Dedifferentiated amniotic fluid mesenchymal stem cell (primary cell): ENCODE measurements at regions not wholly inside any gene's neighbourhood (a gene's known extent, or its start where the extent isn't known, plus 50 kb on each side); places are given as distances from the start of the nearest gene placed in this dataset.

ENCODE experiments used
- DNase-seq: peaks from one replicate; pipeline ENCODE4 v3.0.0-alpha.2; 2016; ENCODE audit errors: extremely low spot score

DNA sequence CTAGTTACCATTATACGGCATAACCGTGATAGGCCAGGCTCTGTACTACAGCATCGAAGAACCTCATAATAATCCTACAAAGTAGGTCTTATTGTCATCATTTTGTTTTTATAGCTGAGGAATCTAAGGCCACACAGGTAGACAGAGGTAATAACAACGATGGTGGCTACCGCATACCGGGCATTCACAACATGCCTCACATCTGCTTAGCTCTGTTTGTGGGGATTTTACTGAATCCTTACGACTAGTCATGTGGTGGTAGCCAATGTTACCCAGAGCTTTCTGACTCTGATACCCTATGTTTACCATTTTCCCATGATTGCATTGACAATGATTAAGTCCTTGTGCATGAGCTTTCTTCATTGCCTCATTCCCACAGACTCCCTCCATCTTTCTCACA is 269.4 kb downstream of the TCF7L2 start:
- no peak for DNase-seq

DNA sequence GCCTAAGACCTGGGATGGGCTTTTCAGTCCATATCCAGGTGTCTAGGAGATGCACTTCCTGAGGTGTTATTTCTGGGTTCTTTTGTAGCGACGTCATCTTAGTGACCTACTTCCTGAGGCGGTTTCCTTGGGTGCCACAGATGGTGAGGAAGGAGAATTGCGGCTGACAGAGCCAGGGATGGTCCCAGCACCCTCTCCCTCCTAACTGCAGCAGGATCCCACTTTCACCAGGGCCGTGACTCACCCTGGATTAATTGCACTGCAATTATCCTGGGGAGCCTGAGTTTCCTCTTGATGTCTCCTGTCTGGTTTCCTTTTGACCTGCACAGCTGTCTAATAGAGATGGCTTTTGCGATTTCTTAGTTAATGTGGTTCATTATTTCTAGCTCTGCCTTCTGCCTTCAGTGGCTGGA is 271.7 kb downstream of the TCF7L2 start:
- no peak for DNase-seq

DNA sequence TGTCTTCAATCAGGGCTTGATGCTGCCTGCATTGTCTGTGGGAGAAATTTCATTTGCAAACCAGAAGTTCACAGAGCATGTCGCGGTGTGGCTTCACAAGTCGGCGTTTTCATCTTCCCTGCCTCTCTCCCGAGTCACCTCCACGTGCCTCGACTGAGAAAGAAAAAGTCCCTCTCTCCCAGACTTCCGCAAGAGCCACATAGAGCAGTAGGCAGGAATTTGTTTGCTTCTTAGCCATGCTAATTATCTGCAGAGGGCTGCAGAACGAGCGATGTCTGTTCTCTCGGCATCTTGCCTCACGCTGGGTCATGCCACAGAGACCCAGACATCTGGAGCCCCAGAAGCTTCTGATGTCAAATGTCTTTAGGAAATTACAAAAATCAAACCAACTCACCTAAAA is 272.2 kb downstream of the TCF7L2 start:
- DNase-seq = no peak

DNA sequence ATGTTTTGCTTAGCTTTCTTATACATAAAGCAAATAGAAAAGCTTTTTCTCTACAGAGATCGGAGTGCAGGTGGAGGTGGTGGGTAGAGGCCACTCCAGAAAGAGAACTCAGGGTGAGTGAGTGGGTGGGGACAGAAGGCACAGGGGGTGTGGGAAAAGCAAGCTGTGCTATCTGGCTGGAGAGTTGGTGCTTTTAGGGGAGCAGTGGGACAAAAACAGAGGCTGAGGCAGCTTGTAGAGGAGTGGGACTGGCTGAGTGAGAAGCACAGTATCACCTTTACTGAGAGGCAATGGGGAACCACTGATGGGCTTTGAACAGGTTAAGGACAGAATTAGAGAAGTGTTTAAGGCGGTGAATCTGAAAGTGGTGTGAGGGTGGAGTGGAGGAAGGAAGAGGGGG is 275.3 kb downstream of the TCF7L2 start:
- DNase-seq = no peak

DNA sequence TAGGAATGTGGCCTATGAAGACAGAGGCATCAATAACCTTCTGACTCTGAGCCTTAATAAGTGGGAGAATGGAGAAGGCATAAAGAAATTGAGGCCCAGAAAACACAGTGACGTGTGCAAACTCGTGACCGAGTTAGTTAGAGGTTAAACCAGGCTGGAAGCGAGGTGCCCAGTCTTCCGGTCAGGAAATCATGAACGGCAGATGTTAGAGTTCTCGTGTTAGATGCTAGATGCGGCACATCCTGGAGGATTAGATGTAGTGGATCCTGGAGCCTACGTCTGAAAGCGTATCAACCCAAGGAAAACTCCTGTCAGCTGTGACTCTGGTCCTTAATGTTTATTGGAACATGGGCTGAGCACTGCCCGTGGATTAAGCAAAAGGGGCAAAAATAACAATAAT is 275.9 kb downstream of the TCF7L2 start:
- no peak for DNase-seq

DNA sequence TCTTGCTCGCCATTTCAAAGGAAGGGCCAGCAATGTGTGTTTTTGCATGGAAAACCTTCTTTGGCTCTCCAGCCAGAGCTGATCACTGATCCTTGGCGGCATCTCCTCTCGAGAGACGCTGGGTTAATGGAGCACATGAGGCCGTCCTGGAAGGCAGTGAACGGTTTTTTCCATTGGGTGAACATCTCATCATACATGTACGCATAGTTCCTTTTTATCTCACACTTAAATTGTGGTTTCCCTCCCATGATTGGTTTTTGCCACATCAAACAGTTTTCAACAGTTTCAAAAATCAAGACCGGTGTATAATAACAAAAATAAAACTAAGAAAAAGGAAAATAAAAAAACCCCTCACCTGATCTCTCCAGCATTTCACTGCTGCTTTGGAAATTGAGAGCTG is 276.4 kb downstream of the TCF7L2 start:
- DNase-seq = no peak

DNA sequence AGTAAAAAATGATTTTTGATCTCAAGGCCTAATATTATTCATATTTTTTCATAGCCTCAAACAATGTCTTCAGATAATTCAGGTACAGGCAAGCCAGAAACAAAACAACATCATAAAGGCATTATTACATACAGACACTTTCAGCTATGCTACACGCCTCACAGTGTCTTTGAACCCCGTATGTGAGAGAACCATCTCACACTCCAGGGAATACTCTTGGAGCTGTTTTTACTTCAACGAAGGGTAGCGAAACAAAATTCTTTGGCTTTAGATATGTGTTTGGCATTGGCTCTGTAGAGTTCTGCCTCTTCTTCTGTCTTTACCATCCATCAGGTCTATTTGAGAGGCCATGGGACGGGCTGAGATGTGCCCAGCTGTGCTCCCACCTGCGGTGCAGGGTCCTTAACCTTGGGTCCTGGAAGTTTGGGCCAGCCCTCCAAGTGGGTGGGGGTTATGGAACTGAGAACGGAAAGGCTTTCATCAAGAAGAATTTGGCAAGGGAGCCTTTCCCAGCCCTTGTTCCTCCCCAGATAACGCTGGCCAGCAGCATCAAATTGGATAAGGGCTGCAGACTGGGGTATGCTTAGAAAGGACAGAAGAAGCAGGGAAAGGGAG is 276.9 kb downstream of the TCF7L2 start:
- DNase-seq = no peak

DNA sequence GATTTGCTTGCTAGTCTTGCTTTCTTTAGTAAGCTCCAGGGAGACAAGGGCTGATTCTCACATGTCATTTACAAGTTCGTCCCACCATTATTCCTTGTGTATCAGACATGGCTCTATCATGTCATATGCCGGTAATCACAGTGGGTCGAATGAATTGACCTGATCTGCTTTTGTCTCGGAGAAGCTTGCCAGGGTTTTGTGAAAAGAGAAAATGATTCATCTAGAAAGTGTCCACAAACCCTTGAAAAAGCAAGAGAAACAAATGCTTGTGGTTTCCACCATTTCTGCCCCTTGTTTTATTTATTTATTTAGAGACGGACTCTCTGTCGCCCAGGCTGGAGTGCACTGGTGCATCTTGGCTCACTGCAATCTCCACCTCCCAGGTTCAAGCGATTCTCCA is 278.5 kb downstream of the TCF7L2 start:
- peak; percentile 73 for DNase-seq

DNA sequence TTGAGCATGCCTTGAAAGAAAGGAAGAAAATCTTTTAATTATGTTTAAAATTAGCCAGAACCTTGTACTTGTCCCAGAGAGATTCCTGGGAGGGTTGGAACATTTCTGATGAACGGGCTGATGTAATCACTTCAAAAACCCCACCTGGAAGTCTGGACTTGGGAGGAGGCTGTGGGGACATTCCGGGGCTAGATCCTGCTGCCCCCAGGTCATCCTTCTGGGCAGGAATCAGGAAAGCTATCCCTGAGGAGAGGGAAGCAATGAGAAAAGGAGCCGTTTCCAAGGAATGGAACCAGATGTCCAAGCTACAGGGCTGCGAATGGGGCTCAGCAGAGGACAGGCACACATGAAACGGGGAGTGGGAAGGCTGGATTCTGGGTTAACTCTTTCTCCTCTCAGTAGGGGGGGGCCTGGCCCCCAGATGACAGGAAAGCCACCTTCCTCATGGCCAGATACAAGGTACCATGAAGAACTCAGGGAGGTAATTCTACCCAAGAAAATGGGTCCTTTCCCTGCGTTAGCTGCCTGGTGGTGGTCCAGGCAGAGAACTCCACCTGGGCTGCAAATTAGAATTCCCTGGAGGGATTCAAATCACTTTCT is 280.1 kb downstream of the TCF7L2 start:
- DNase-seq = no peak

DNA sequence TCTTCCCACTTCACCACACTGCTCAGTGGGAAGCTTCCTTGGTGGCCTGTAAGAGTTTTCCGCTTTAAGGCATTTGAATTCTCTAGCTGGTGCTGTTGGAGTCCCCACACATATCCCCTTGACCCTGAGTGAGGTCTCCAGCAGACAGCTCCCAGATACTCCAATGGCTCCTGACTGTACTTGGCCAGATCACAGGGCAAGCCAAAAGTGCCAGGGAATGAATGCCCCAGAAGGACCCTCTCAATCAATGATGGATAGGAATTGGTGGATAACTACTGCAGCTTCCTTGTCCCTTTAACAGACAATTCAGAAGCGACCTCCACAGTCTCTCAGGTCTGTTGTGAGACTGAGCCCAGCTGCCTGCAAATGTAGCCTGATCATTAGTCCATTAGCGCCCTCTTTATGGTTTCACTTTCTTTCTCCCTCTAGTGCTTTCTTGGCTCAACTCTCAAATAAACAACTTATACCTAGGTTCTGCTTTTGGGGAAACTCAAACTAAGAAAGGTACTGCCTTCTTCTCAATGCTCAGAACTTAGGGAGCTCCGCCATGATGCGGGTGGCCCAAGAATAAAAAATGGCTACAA is 283.0 kb downstream of the TCF7L2 start:
- no peak for DNase-seq

DNA sequence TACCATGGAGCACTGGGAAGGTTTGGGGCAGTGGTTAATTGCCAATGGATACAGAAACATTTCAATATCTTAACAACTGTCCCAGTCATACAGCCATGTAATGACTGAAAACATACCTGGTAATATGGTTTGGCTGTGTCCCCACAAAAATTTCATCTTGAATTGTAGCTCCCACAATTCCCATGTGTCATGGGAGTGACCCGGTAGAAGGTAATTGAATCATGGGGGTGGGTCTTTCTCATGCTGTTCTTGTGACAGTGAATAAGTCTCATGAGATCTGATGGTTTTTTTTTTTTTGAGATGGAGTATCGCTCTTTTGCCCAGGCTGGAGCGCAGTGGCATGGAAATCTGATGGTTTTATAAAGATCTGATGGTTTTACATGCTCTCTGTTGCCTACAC is 284.4 kb downstream of the TCF7L2 start:
- no peak for DNase-seq

DNA sequence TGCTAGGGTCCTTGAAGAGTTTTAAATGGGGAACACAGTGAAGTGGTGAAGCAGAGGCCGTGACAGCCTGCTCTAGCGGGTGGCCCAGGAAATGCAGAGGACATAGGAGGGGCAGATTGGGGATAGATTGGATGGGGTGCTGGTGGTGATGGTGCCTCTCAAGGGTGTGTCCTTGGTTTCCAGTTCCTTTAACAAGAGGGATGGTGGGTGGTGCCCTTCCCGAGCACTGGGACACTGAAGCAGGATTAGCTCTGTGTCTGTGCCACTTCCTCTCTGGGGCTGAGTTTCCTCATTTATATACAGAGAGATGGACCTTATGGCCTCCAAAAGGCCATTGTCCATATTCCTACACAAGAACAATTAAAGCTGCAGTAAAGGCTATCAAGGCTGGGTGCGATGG is 285.5 kb downstream of the TCF7L2 start:
- no peak for DNase-seq

DNA sequence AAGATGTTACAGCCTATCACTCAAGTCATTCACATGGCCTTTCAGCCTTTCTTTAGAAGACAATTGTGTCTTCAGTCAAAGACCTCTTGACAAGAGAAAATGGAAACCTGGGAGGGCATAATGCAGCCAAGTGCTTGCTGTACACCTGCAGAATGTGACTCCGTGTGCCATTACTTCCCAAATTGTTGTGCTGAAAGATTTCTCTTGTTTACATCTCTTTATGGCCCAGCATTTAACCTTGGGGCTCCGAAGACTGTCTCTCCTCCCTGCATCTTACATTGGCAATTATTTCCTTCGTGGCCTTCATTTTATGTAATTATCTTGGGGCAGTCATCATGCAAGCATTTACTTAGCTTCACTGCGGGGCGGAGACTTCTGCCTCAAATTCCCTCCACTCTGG is 287.0 kb downstream of the TCF7L2 start:
- DNase-seq = no peak

DNA sequence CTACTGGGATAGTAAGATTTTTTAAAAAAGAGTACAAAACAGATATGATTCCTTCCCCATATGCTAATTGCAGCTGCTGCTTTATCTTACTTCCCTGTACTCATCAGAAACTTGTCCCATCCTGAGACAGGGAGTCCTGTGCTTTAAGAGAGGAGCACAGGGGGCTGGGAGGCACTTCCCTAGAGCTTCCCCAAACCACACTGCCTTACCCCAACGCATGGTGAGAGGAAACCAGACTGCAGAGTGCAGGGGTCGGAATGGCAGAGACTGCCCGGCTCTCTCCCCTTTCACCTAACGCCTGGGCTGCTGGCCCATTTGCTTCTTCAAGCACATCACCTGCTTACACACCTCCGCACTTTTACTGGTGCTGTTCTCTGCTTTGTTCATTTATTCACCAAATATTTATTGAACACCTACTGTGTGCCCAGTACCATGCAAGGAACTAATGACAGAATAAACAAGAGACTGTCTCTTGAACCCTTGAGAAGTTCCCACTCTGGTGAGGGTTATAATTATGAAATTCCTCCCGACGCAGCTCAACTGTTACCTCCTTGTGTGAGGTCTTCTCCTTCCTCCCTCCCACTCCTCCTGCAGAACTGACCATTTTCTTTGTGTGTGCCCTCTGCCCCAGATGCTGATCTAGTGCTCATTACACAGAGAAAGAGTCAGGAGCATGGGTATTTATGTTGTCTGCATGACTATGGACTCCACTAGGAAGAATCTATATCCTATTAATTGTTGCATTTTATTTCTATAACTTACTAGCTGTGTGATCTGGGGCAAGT is 289.7 kb downstream of the TCF7L2 start:
- DNase-seq = no peak

DNA sequence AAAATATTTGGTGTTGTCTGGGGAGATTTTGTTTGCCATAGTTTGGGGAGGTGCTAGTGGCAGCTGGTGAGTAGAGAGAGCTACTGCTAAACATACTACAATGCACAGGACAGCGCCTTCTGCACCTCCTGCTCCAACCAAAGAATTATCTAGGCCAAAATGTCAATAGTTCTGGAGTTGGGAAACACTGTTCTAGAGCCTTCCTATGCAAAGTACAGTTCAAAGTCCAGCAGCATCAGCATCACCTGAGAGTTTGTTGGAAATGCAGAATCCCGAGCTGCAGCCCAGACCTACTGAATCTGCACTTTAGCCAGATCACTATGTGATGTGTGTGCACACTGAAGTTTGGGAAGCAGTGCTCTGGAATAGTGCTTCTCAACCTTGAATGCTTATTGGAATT is 290.7 kb downstream of the TCF7L2 start:
- DNase-seq = no peak

DNA sequence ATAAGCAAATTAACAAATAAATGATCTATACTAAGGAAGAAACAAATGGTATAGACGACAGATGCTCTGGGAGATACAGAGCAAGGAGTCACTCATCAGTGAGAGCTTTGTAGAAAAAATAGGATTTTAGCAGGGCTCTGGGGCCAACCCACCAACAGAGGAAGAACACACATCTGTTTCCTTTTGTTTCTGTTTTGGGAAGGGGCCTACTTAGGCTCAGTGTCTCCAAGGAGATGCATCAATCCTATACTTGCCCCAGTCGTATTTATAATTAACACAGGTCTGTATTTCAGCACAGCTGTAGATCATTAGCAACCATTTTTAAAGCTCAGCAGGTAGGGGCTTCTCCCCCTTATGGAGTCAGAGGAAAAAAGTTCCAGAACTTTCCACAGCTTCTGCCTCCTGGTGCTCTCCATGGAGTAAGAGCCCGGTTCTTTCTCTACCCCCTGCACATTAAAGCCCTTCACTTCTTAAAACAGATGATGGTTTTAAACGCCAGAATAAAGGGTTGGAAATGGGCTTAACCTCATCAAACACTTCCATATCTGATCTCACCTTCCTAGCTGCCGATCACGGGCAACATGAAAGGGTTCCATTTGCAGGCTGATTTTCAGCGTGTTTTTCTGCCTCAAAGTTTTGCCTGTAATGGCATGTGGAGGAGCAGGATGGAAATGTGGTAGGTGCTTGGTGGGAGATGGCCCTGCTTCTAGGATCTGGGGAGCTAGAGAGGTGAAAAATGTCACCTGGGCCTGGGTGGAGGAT is 291.7 kb downstream of the TCF7L2 start:
- no peak for DNase-seq

DNA sequence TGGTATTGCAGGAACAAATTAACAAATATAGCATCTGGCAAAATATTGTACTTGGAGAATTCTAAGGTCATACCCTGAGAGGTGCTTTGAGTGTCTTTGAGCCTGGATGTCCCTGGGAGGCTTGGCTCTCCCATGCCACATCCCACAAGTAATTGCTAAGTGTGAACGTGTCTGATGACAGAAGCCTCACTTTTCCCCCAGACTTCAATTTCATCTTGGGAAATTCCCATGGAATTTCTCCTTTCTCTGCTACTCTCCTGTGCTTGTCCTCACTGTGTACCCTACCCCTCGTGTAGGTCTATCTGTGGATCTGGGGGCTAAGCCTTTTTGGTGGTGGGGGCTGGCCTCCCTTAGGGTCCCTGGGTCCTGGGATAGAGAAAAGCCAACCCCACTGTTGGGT is 293.3 kb downstream of the TCF7L2 start:
- DNase-seq = no peak

DNA sequence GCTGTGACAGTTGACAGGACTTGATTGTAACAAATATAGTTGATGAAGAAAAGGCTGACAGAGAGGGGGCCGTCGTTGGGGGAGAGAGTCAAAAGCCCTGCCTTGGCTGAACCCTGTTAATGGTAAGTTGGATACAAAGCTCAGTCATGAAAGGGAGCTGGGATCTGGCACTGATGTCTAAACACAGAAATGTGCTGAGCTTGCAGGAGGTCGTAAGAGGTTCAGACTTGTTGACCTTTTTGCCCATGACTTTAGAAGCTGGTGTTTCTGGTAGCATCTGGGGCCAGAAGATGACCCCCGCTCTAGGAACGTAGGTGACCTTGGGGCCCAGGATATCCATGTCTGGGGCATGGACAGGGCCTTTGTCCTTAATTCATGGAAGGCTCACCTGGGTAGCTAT is 294.7 kb downstream of the TCF7L2 start:
- DNase-seq = no peak

DNA sequence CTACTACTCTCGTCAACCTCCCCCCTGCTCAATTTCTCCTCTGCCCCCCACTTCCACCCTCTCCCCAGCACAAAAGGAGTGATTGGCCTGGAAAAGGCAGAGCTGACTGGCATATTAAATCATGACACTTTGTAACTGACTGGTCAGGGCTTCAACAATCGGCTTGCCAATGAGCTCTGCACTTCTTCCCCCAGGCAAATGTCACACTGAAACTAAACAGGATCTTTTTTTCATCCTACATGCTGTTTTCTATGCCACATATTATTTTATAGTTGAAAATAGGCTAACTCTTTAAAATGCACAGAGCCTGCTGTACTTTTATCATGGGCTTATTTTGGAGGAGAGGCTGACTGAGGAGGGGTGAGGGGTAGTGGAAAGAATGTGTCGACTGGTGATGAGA is 295.2 kb downstream of the TCF7L2 start:
- DNase-seq = no peak

DNA sequence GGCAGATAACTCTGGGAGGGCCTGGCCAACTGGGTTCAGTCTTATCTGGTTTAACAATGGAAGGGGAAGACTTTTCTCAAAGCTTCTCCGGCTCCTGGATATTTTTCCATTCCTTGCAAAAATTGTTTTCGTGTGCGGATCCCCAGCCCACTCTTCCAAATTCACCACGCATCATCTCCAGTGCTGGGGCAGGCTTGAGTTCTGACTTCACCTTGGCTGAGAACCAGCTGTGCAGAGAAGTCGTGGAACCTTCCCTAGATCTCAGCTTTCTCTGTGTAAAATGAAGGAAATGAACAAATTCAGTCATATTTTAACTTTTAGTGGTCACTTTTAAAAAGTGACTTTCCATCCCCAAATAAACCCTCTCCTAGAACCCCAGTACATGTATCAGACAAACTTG is 297.0 kb downstream of the TCF7L2 start:
- no peak for DNase-seq

DNA sequence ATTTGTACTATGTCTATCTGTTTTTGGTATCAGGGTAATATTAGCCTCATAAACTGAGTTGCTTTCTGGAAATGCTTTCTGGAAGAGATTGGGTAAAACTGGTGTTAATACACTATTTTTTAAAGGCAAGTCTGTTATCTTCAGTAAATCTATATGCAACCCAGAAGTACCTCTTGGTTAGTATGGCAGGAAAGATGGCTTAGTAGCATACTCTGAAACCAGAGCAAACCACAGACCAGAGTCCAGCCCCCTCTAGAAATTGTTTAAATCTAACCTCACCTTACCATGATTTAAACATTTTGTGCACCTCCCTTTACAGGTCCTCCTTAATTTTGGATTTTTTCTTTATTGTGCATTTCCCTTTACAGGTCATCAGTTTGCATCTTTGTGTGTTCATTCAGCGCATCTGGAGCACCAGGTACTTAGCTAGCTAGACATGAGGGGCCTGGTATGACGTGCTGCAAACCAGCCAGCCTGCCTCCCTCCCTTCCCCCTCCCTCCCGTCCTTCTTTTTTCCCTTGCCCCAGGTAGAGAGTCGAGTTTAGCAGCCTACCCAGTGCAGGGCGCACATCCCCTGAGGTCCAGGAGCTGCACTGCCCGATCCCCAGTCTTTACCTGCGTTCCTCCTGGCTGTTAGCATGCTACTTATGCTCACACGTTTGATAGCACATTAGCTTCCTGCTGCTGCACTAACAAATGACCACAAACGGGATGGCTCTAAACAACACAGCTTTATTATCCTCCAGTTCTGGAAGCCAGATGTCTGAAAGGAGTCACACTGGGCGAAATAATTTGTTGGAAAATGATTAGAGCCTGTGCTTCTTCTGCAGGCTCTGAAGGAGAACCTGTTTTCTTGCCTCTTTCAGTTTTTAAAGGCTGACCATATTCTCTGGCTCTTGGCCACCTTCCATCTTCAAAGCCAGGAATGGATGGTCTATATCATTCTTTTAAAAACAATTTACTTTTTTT is 299.9 kb upstream of the HABP2 start:
- no peak for DNase-seq
